Keratinocyte (primary cell): ENCODE measurements at regions not wholly inside any gene's neighbourhood (a gene's known extent, or its start where the extent isn't known, plus 50 kb on each side); places are given as distances from the start of the nearest gene placed in this dataset.

Source experiments
- DNase-seq: peaks from one replicate; pipeline ENCODE4 v3.0.0-alpha.2; 2011; ENCODE audit warnings: low read depth, missing footprints, low spot score
- FAIRE-seq: peaks from 2 replicates; lab custom pipeline; 2011; peaks lifted over from hg19 to GRCh38; lab: Jason Lieb, UNC
- H2AFZ ChIP-seq: 2 replicates; pipeline ENCODE4 v1.6.0; 2012; ENCODE audit warnings: low read length, control low read depth, inconsistent platforms; ENCODE audit not compliant: control insufficient read depth
- H3K27ac ChIP-seq: 2 replicates; pipeline ENCODE4 v1.5.1; 2011; ENCODE audit warnings: low read length; ENCODE audit not compliant: control insufficient read depth, insufficient read depth
- H3K27me3 ChIP-seq: 3 replicates; pipeline ENCODE4 v1.6.0; 2011; ENCODE audit warnings: low read length; ENCODE audit not compliant: control insufficient read depth, insufficient read depth; ENCODE audit errors: extremely low read depth
- H3K36me3 ChIP-seq, 2 experiments: 2 replicates in 1 of 2; 3 replicates in 1 of 2; pipeline ENCODE4 v1.5.1; 2011; ENCODE audit warnings: low read length in 2 of 2, mild to moderate bottlenecking in 1 of 2; ENCODE audit not compliant: control insufficient read depth in 2 of 2, insufficient read depth in 2 of 2; ENCODE audit errors: extremely low read depth in 1 of 2
- H3K4me1 ChIP-seq: 3 replicates; pipeline ENCODE4 v1.5.1; 2011; ENCODE audit warnings: low read length; ENCODE audit not compliant: control insufficient read depth, insufficient read depth; ENCODE audit errors: extremely low read depth
- H3K4me2 ChIP-seq: 3 replicates; pipeline ENCODE4 v1.6.0; 2011; ENCODE audit warnings: low read depth, low read length; ENCODE audit not compliant: control insufficient read depth, insufficient read depth; ENCODE audit errors: extremely low read depth
- H3K4me3 ChIP-seq, 3 experiments: fragments of 200-600 bp in 1 of 3; sonication (generic) in 1 of 3; 2 replicates in 2 of 3; 3 replicates in 1 of 3; pipeline ENCODE4 v1.5.1; 2011 to 2016; ENCODE audit warnings: low read length in 3 of 3, mild to moderate bottlenecking in 3 of 3, control low read depth in 2 of 3, inconsistent platforms in 1 of 3, low read depth in 1 of 3, mixed read lengths in 1 of 3, mixed run types in 1 of 3, moderate library complexity in 1 of 3; ENCODE audit not compliant: control insufficient read depth in 2 of 3, insufficient read depth in 2 of 3; ENCODE audit errors: extremely low read depth in 1 of 3
- H3K79me2 ChIP-seq: 2 replicates; pipeline ENCODE4 v1.6.0; 2012; ENCODE audit warnings: low read length; ENCODE audit not compliant: control insufficient read depth, insufficient read depth
- H3K9ac ChIP-seq: 3 replicates; pipeline ENCODE4 v1.6.0; 2011; ENCODE audit warnings: low read length; ENCODE audit not compliant: control insufficient read depth, insufficient read depth; ENCODE audit errors: extremely low read depth
- H3K9me1 ChIP-seq: 3 replicates; pipeline ENCODE4 v1.6.0; 2011; ENCODE audit warnings: low read length; ENCODE audit not compliant: control insufficient read depth, insufficient read depth; ENCODE audit errors: extremely low read depth
- H3K9me3 ChIP-seq: 2 replicates; pipeline ENCODE4 v1.5.1; 2012; ENCODE audit warnings: low read depth, low read length; ENCODE audit not compliant: control insufficient read depth
- H4K20me1 ChIP-seq: 3 replicates; pipeline ENCODE4 v1.6.0; 2011; ENCODE audit warnings: low read length; ENCODE audit not compliant: control insufficient read depth, insufficient read depth; ENCODE audit errors: extremely low read depth
- CTCF ChIP-seq, 3 experiments: IDR thresholded peaks in 1 of 3; conservative IDR thresholded peaks in 1 of 3; optimal IDR thresholded peaks in 1 of 3; 2 replicates in 2 of 3; 3 replicates in 1 of 3; pipeline versions ENCODE3 to v1.5.1; 2011; ENCODE audit warnings: low read length in 3 of 3, mild to moderate bottlenecking in 3 of 3, moderate library complexity in 2 of 3, control low read depth in 1 of 3, inconsistent platforms in 1 of 3; ENCODE audit not compliant: insufficient read depth in 2 of 3; ENCODE audit errors: extremely low read depth in 1 of 3
- EZH2 ChIP-seq: IDR thresholded peaks from one replicate; pipeline ENCODE4 v1.6.1; 2012; ENCODE audit warnings: inconsistent platforms, mild to moderate bottlenecking, low read length, moderate library complexity
- dilution Hi-C: fragments of 300-500 bp; cut with MboI; formaldehyde crosslinking; loops from one replicate; pipeline ENCODE4 v1.7.0; 2020; ENCODE audit warnings: low sequenced_read_pairs; ENCODE audit not compliant: extremely low pct_ligation_motif_present

DNA sequence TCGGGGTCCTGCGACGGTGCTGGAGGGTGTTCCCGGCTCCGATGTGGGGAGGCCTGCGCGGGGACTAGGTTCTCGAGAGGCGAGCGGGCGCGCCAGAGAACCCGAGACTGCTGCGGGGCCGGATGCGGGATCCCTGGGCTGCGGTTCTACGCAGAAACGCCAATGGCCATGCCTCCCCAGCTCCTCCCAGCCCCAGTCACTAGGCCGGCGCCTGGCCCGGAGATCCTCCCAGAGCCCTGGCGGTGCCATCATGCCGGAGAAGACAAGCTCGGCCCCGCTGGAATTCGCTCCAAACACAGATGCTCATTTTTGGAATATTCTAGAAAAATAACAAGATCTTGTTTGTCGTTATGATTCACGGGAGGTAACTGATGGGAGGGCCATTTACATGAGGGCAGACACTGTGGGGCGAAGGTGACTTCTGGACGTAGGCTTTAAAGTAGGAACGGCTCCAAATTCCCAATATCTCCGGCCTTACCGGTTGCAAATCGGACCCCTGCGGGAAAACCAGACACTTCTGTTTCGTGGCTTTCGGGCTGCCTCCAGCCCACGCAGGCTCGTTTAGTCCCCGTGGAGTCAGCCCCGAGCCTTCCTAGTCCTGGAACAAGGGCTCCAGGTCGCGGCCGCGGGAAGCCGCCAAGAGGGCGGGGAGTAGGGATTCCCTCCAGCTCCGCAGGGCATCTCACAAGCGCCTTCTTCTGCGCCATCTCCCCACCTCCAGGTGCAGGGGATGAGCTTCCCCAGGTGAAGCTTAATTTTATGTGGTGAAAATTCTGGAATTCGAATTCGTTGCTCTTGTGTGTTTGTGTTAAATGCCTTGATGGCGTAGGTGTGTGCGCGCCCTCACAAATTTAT is 74.8 kb upstream of the POLG start:
- H3K27me3 ChIP-seq: peaks cover 90% of the 10 kb centered on the region
- DNase-seq: no peak

DNA sequence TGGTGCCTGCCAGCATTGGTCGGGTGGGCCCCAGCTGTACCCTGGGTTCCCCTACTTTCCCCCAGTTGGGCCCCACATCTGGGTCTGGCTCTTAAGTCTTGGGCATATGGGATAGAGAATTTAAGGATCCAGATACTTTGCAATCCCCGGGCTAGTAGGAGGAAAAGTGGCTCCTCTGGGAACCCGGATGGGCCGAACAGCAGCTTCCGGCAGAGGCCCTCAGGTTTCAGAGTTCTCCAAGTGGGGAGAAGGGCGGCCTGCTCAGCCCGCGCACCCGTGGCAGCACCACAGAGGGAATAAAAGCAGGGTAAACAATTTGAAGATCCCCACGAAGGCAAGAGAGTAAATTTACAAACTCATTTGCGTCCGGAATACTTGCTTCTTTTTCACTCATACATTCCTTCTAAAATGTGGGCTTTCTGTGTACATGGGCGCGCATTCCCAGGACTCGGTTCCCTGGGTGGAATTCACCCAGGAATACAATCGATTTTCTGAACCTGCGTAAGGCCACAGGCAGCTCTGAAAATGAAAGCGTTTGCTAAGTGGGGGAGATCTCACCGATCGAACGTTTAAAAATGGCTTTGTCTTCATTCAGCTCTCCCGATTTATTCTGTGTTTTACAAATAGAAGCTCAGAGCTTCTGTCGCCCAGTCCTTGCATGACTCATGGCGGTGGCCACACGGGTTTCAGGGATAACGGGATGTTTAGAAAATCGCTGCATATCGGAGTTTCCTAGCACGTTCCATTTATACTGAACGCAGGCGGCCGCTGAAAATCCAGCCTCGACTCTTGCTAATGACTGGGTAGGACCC is 74.0 kb upstream of the POLG start:
- peaks cover 5% of the 10 kb centered on the region for H4K20me1 ChIP-seq
- peaks cover 97% of the 10 kb centered on the region for H3K27me3 ChIP-seq
- dilution Hi-C loops: no loop called here
- no peak for DNase-seq
- H3K36me3 ChIP-seq: no peaks in the 10 kb centered on the region
- peak overlapping the region; percentile 74 for H3K4me2 ChIP-seq
- H3K79me2 ChIP-seq: no peaks in the 10 kb centered on the region
- no peaks in the 10 kb centered on the region for H3K9me1 ChIP-seq
- FAIRE-seq: peak; percentile 5
- no peak overlapping the region for H3K9ac ChIP-seq
- peaks cover 21% of the 10 kb centered on the region for H3K4me1 ChIP-seq
- TF ChIP-seq CTCF (optimal IDR thresholded peaks at IDR 0.05 in 1 of 3, IDR thresholded peaks at IDR 0.05 in 1 of 3, conservative IDR thresholded peaks at IDR 0.05 in 1 of 3; ENCODE audit: extremely low read depth in 1 of 3, insufficient read depth in 2 of 3, low read length in 3 of 3): no peak
- TF ChIP-seq EZH2: no peak
- H3K9me3 ChIP-seq: no peaks in the 10 kb centered on the region
- no peak overlapping the region for H3K27ac ChIP-seq
- H3K4me3 ChIP-seq: peak overlapping the region in 2 of 3 experiments; percentile 35 to 38
- no peak overlapping the region for H2AFZ ChIP-seq

More for the DNA sequence above, 74.8 kb upstream of the POLG start:
- Histone ChIP-seq H4K20me1 (peaks cover 5% of the 10 kb centered on the region), H2AFZ (no peak overlapping the region), H3K9ac (no peak overlapping the region), H3K9me1 (no peaks in the 10 kb centered on the region), H3K36me3 (no peaks in the 10 kb centered on the region), H3K4me3 (peak overlapping the region in 2 of 3 experiments; percentile 35 to 38), H3K4me2 (peak overlapping the region; percentile 74), H3K79me2 (no peaks in the 10 kb centered on the region), H3K9me3 (no peaks in the 10 kb centered on the region), H3K27ac (no peak overlapping the region), H3K4me1 (peaks cover 29% of the 10 kb centered on the region)
- FAIRE-seq: no peak
- dilution Hi-C loops: no loop called here
- TF ChIP-seq EZH2: peak; percentile 95
- TF ChIP-seq CTCF (optimal IDR thresholded peaks at IDR 0.05 in 1 of 3, IDR thresholded peaks at IDR 0.05 in 1 of 3, conservative IDR thresholded peaks at IDR 0.05 in 1 of 3; ENCODE audit: extremely low read depth in 1 of 3, insufficient read depth in 2 of 3, low read length in 3 of 3): no peak
